OCI-M1 (cell line): ENCODE measurements at regions not wholly inside any gene's neighbourhood (a gene's known extent, or its start where the extent isn't known, plus 50 kb on each side); places are given as distances from the start of the nearest gene placed in this dataset.

Experiments
- DNase-seq: peaks from one replicate; lab custom pipeline; 2025; lab: John Stamatoyannopoulos, UW

DNA sequence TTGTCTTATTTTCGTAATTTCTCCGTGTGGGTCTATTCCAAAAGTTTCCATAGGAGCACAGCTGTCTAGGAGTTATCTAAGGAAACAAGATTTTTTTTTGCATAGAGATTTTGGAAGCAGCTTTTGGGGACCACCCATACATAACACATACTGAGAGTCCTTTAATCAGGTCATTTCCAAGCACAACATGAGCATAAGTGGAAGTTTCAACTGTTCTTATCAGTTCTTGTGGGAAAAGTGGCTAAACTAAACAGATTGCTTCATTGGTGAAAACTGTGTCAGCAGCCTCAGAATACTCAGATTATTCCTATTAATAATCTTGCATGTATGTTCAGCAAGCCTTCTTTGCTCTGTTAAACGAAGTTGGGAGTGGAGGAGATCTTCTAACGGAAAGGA is 153.6 kb upstream of the TYRP1 start:
- DNase-seq, result peak; percentile 83

DNA sequence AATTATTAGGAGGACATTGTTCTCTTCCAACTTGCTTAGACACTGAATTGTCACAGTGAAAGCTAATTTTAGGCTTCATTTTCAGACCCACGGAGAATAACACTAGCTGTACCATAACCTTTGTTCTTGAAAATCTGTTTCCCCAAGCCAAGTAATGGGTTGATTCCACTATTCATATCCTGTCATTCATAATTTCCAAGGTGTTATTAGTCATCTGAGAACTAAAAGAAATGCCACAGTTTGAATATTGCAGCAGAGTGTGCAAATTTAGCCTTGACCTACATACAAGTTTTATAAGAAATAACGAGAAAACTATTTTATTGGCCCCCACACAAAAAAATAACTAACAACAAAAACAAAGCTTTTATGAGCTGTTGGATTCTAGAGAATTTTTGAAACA is 148.5 kb upstream of the TYRP1 start:
- DNase-seq, result no peak

DNA sequence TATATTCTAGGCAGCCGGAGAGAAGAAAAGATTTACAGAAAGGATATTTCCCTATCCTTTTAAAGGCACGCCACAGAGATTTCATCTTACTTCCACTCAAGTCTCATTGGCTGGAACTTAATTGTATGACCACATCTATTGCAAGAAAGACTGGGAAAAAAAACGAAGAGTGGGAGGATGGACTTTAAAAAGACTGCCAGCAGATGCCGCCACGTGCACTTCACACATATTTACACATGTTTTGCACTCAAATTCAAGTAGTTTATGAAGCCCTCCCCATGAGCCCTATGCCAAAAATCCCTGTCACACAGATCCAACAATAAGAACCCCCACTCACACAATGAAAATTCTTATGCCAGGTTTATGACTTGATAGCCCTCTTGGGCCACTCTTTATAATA is 138.5 kb upstream of the TYRP1 start:
- peak; percentile 96 for DNase-seq

DNA sequence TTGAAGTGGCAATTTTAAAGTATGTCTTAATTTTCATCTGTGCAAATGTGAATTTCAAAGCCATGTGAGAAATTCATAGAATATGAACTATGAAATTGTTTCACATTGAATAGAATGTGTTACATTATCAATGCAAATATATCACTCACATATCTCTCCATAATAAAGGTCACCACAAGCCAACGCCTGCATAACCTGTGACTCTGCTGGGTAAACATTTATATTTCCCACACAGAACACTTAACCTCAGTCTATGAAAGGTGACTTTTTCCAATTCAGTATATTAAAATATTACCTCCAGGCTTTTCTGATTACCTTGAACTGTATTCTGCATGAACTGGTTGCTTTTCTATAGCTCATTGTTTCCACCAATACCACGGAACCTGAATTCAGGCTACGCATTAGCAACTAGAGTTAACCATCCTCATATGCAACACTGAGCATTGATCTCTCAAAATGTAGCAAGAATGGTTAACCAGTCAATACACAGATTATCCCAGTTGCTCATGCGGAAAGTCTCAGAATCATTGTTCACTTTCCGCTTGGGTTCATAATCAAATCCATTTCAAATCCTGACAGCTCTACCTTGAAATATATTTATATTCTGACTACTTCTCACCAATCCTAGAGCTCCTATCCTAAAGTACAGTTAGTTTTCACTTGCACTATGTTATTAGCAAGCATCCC is 126.6 kb upstream of the TYRP1 start:
- DNase-seq, result no peak

DNA sequence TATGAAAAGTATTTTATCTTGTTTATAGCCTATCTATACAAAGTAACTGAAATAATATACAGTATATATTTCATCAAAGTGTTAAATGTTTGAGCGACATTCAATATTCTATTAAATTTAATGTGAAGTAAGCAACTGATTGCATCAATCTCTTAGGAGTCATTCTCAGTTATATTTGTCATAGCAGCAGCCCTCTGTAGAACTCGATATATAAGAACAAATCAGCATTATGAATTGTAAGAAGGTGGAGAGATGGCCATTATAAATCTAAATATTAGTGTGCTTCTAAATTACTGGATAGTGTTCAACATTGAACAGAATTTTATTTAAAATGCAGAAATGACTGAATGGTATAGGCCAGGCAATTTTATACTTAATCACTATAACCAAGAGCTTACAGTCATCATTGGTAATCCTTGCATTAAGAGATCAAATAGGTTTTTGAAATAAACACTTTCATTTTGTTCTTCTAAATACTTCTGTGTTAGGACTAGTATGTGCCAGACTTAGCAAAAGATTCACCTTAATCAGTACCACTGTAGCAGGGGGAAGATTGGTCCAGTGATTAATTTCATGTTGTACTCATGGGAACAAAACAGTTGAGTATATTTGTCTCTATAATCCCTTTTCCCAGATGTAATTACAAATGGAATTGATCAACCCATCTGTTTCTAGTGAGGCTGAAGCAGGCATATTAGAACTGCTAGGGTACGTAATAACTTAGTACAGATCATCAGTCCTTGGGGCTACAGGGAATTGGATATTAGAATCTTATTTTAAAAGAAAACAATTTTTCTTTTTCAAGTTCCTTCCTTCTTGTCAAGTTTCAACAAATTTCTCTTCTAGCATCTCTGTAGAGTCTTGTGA is 108.3 kb upstream of the TYRP1 start:
- DNase-seq, result no peak

DNA sequence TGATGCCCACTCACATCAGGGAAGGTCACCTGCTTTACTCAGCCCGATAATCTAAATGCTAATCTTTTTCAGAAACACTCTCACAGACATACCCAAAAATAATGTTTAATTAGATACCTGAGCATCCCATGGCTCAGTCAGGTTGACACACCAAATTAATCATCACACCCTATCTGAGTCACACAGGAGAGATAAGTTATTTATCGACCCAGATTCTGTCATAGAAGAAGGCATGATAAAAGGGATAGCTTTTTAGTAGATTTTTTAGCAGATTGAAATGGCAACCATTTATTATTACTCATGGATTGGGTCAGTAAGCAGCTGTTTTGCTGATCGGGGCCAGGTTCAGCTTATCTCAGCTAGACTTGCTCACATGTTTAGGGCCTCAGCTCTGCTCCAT is 97.8 kb upstream of the TYRP1 start:
- no peak for DNase-seq

DNA sequence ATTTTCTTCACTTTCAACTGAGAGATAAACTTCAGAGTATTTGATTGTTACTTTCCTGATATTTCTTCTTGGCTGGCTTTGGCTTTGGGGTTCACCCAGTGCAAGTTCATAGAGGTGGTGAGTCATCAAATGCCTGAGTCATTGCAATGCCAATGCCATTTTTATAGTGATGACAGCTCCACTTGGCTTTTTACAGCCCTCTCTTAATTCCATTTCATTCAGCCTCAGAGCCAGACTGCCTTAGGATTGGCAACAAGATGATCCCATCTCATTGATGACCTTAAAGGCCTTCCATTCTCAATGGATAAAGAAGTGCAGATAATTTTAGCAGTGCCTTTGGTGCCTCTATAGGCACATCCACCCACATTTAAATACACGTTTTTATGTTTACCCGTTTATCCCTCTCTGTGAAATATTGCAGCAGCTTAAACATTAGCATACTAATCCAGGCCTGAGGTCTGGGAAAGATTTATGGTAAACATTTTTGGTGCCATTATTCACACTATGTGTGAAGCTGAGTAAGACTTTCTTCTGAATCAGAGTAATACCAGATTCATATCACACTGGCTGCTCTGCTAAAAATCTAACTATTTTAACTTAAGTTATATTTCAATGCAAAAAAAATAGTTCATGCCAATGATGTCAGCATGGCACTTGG is 88.9 kb upstream of the TYRP1 start:
- peak; percentile 83 for DNase-seq

DNA sequence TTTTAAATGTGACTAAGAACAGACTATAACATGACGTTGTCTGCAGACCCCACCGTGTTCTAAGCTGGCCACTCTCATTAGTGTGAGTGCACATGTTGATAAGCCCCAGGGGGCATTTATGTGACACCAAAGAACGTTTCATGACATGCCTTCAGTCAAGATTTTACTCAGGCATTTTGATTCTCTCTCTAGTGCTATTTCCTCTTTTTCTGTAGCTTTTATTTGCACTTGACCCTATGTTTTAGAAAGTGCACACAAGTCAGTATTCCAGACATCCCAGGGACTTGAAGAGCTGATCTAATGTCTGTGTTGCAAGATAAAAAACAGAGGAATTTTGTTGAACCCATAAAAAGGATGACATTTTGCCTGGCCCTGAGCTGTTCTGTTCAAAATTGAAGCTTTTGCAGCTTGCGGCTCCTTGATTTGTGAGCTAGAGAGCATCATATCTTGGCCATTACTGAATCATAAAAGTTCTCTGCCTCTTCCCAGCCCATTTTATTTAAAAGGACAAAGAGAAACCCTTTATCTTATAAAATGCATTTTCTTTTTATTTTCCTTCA is 80.9 kb upstream of the TYRP1 start:
- DNase-seq, result peak; percentile 79

DNA sequence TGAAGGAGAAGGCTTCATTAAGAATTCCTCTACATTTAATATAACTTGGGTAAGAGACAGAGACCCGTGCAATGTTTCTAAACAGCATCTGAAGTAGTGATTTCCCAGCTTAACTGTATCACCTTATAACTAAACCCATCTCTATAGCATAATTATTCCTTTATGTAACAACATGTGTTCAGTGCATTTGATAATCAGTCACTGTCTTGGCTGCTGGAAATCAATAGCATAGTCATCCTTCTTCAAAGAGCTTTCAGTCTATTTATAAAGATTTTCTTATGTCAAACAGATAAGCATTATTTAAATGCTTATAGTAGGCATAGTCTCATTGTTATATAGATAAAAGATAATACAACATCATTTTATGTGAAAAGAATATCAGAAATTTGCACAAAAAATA is 80.1 kb upstream of the TYRP1 start:
- no peak for DNase-seq

DNA sequence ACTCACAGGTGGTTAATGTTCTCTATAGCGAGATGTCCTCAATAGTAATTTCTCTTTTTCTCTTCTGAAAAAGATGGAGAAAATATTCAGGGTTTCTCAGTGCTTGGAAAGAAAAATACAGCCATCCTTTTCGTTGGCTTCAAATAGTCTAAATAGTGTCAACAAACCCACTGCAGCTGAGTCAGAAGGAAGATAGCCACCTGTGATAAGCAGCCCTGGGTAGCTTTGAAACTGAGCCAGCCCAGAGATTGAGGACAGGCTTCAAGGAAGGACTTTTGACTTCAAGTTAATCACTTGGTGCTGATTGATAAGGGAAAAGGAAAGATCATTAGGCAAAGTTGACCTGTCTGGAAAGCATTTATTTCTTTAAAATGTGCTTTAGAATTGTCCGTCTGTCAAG is 78.7 kb upstream of the TYRP1 start:
- no peak for DNase-seq

DNA sequence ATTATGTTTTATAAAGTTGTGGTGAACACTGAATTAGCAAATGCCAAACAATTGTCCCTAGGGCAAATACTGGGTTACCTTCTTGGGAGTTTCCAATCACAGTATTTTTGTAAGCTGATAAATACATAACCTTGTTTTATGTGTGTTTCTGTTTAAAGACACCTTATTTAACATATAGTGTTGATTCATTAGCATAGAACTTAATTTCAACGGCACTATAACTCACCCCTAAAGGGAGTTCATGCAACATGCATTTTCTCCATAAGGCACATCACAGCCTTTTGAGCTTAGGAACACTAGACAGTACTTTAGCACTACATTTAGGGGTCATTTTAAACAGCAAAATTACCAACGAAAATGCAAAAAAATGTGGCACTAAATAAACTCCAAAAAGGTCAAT is 74.2 kb upstream of the TYRP1 start:
- no peak for DNase-seq

DNA sequence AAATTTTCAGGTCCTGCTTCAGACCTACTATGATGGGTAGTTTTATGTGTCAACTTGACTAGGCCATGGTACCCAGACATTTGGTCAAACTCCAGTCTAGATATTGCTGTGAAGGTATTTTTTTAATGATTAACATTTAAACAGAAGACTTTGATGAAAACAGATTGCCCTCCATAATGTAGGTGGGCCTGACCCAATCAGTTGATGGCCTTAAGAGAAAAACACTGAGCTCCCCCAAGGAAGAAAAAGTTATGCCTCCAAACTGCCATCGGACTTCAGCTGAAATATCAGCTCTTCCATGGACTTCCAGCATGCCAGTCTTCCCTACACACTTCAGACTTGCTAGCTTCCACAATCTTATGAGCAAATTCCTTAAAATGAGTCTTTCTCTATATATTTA is 67.3 kb upstream of the TYRP1 start:
- no peak for DNase-seq

DNA sequence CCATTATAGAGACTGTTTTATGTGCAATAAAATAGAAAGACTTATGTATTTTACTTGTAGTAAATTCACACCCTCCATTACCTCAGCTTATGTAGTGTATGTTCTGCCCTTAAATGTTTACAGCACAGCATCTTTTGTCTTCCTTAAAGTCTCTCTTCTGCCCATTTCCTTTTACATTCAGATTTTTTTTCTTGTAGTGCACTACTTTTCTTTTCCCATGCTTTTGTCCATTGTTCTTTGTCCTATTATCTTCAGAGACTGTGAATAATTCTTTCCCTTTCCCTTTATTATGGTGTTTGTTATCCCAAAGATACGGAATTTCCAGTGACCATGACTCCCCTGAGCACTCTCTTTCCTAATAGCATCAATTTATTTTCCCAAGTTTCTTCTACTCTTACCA is 66.1 kb upstream of the TYRP1 start:
- no peak for DNase-seq

DNA sequence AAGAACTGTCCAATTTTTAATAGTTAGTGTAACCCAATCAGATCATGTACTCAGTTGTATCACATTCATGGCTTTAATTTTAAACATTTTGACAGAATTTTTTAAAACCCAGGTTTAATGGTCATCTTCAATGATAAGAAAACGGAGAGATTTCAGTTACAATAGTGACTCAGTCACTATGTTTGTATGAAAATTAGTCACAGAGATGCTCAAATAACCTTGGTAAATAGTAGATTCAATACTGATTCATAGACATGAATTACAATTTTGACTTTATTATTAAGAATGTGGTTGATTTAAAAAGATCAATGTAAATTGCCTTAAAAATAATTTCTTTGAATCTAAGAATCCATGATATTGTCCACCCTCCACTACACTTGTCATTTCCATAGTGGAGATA is 64.6 kb upstream of the TYRP1 start:
- no peak for DNase-seq

DNA sequence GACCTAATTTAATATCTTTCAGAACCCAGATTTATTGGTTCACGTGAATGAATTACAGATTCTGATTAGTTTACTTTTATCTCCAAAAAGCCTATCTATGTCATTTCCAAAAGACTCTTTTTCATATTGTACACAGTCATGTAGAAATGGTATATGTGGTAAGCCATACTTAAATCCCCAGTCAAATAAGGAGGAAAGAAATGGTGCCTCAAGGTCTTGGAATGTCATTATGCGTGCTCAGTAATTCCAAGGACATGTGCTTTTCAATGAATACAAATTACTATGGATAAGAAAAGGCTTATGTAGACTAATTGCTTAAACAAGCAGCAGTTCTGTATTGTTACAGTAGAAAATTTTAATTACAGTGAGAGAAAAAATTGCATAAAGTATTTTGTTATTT is 64.1 kb upstream of the TYRP1 start:
- DNase-seq, result no peak

DNA sequence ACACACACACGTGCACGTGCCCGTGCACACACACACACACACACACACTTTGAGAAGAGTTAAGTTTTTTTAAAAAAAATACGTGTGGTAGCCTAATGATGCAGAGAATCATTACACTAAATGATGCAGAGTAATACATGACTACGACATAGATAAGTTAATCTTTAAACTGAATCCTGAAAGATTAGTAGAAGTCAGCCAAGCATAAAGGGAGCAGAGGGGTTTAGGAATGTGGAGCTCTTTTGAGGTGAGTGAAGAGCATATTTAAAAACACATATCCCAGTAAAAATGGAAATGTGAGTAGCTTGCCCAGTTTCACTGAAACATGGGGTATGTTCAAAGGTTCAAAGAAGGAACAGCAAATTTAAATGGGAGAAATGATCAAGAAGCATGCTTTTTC is 61.3 kb upstream of the TYRP1 start:
- DNase-seq, result no peak

DNA sequence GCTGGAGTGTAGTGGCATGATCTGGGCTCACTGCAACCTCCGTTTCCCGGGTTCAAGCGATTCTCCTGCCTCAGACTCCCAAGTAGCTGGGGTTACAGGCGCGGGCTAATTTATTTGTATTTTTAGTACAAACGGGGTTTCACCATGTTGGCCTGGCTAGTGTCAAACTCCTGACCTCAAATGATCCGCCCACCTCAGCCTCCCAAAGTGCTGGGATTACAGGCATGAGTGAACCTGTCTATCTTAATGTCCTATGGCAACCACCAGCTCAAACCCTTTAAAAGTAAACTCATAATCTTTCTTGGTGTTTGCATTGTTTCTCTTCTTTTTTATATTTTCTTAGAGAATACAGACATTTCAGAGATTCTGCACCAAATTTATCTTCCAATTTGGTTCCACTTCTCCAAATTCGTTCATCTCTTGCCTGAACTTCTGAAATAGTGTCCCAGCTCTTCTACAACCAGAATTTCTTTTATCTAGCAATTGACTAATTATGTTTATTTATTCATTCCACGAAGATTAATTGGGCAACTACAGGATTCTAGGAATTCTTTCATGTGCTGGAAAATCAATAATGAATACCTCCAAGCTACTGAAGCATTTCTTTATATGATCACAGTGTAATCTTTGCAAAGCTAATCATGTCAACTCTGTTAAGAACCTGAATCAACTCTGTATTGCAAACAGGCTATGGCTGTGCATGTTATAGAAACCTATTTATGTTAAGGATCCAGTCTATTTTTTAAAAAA is 60.0 kb upstream of the TYRP1 start:
- DNase-seq, result no peak

DNA sequence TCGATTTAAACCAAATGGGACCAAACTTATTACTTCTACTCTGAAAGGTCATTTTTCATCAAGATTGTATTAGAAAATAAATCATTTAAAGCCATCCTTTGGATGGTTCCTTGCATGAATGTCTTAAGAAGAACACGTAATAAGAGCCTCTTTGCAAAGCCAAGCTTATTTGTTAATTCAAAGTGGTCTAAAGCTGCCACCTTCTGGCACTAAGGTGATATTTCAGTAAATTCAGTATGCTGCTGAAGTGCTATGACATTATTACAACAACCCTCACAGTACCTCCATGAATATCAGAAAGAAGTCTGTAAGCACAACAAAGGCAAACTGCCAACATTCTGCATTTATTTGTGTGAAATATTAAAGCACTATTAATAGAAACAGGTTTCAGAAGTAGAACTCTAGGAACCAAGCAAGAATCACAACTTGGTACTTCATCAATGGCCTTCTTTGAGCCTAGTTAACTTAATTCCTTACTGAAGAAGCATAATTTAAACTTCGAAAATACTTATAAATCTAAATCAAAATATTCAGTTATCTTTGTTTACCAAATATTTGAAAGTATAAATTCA is 53.1 kb upstream of the TYRP1 start:
- peak; percentile 99 for DNase-seq

DNA sequence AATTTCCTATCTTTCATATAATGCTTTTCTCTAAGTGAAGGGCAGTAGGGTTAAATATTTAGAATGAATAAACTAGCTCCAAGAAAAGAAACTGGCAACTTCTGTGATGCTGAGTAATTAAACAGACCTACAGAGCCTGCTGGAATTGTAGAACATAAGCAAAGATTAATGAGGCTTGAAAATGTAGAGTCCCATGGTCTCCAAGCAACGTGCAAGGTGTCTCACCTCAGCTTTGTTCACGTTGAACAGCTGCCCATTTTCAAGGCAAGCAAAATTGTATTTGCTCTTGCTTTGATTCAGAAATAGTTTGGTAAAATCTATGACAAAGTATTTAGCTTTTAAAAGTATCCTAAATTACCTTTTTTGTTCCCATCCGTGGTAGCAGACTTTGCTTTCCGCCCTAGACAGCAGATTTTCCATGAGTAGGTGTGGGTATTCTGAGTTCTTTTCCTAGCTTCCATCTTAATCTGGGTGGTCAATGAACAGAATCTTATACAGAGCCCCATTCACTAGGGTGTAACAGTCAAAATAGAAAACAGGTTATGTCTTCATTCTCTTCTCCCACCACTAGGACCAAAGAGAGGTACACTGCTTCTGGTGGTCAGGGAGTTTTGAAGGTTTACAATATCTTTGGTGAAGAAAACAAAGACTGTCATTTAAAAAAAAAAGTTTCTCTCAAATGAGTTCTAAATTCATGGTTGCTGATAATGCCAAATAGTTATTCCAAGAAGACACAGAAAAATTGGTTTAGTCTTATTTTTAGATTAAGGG is 52.1 kb upstream of the TYRP1 start:
- peak; percentile 77 for DNase-seq
